HFFc6 (cell line): ENCODE measurements at regions not wholly inside any gene's neighbourhood (a gene's known extent, or its start where the extent isn't known, plus 50 kb on each side); places are given as distances from the start of the nearest gene placed in this dataset.

Source experiments
- DNase-seq: peaks from one replicate; pipeline ENCODE4 v3.0.0-alpha.2; 2018
- H3K27ac Mint-ChIP-seq: 2 replicates; pipeline ENCODE4 v1.8.0; 2020; ENCODE audit warnings: mild to moderate bottlenecking, mixed read lengths
- H3K27me3 Mint-ChIP-seq: 2 replicates; pipeline ENCODE4 v1.8.0; 2021; ENCODE audit warnings: mild to moderate bottlenecking, moderate library complexity, mixed read lengths; ENCODE audit not compliant: insufficient read depth
- H3K36me3 Mint-ChIP-seq: 2 replicates; pipeline ENCODE4 v1.8.0; 2021; ENCODE audit warnings: low read depth, mixed read lengths
- H3K4me1 Mint-ChIP-seq: 2 replicates; pipeline ENCODE4 v1.8.0; 2020; ENCODE audit warnings: low read depth, mixed read lengths
- H3K4me3 Mint-ChIP-seq: 2 replicates; pipeline ENCODE4 v1.8.0; 2020; ENCODE audit warnings: mild to moderate bottlenecking, moderate library complexity, mixed read lengths
- H3K9me3 Mint-ChIP-seq: 2 replicates; pipeline ENCODE4 v1.8.0; 2020; ENCODE audit warnings: mild to moderate bottlenecking, mixed read lengths
- CTCF ChIP-seq: fragments of 200-600 bp; sonication (generic); IDR thresholded peaks from 2 replicates; pipeline ENCODE4 v1.5.0; 2021; ENCODE audit warnings: antibody characterized with exemption, mild to moderate bottlenecking

DNA sequence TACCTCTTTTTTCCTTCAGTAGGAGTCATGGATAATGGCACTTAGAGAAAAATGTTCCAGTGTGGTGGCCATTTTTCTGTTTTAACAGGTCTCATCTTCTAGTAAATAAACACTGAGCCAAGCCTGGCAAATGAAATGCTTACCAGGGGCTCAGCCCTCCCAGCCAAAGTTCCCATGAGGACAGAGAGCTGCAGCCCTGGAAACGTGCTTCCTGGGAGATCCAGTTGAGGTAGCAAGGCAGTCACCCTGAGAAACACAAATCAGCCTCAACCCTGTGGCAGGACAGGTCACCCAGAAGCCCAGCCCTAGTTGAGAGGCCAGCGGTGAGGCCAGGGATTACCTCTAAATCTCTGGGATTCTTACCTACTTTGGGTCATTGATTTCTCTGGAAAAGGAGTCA is 140.1 kb downstream of the LNPK start:
- H3K4me1 Mint-ChIP-seq = peaks cover 4% of the 10 kb centered on the region; the same call in 1 of the 2 replicates
- no peak for DNase-seq
- TF ChIP-seq CTCF = no peak
- no peak overlapping the region for H3K4me3 Mint-ChIP-seq
- no peak overlapping the region for H3K27ac Mint-ChIP-seq
- H3K9me3 Mint-ChIP-seq = no peaks in the 10 kb centered on the region
- H3K36me3 Mint-ChIP-seq = peaks cover 2% of the 10 kb centered on the region
- peaks cover 10% of the 10 kb centered on the region for H3K27me3 Mint-ChIP-seq

- H3K4me1 Mint-ChIP-seq = peaks cover 28% of the 10 kb centered on the region
- peak overlapping the region; percentile 84 for H3K27ac Mint-ChIP-seq
- DNase-seq = peak; percentile 64
- H3K36me3 Mint-ChIP-seq = peaks cover 6% of the 10 kb centered on the region
- TF ChIP-seq CTCF = no peak
- H3K27me3 Mint-ChIP-seq = peaks cover 4% of the 10 kb centered on the region; the same call in 1 of the 2 replicates
- H3K4me3 Mint-ChIP-seq = peak overlapping the region; percentile 53
- H3K9me3 Mint-ChIP-seq = no peaks in the 10 kb centered on the region
Measured at GRCh38 chr2:175855794-175856453, 146.1 kb downstream of the LNPK start.

- Mint-ChIP-seq H3K9me3 (no peaks in the 10 kb centered on the region), H3K27ac (no peak overlapping the region), H3K4me1 (peaks cover 28% of the 10 kb centered on the region), H3K36me3 (peaks cover 6% of the 10 kb centered on the region), H3K4me3 (no peak overlapping the region), H3K27me3 (peaks cover 3% of the 10 kb centered on the region; the same call in 1 of the 2 replicates)
- no peak for DNase-seq
- no peak for TF ChIP-seq CTCF
Measured at GRCh38 chr2:175855236-175855635, 146.8 kb downstream of the LNPK start.

DNA sequence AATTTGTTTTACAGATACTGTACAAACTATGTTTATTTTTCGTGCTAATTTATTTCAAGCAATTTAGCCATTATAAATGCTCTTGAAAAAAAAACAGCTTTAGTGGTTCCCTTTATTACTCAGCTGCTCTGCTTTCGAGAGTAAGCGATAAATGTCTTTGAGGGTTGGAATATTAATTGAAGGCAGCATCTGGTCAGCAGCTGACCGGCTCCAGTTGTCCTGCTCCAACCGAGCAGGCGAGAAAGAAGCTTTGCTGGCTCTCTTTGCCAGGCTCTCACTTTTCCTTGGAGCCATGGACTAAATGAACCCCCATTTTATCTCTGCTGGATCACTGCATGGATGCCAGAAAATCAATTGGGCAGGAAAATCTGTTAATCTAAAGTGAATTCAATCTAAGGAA is 147.4 kb downstream of the LNPK start:
- no peaks in the 10 kb centered on the region for H3K9me3 Mint-ChIP-seq
- no peak for TF ChIP-seq CTCF
- DNase-seq = no peak
- no peak overlapping the region for H3K4me3 Mint-ChIP-seq
- peaks cover 28% of the 10 kb centered on the region for H3K4me1 Mint-ChIP-seq
- H3K27me3 Mint-ChIP-seq = 0 out of 2 replicates have a peak, but pooled peaks cover 3% of the 10 kb centered on the region
- no peak overlapping the region for H3K27ac Mint-ChIP-seq
- peaks cover 6% of the 10 kb centered on the region for H3K36me3 Mint-ChIP-seq

GRCh38 chr2:175854129-175854528 is 147.9 kb downstream of the LNPK start:
- Mint-ChIP-seq H3K36me3 (peaks cover 6% of the 10 kb centered on the region), H3K9me3 (no peaks in the 10 kb centered on the region), H3K27me3 (0 out of 2 replicates have a peak, but pooled peaks cover 3% of the 10 kb centered on the region), H3K4me3 (no peak overlapping the region), H3K27ac (no peak overlapping the region), H3K4me1 (peaks cover 28% of the 10 kb centered on the region)
- DNase-seq = no peak
- TF ChIP-seq CTCF = no peak

DNA sequence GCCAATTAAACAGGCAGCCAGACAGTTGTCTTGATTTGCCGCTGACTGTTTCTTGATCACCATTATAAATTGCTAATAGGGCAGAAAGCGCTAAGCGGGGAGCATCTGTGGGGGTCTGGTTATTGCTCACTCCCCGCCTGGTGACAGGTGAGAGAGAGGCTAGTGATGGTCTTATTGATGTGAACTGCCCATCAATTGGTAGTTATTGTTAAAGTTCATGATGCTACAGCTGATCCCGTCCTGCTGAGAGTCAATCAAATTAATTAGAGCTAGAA is 148.5 kb downstream of the LNPK start:
- Mint-ChIP-seq H3K9me3 (no peaks in the 10 kb centered on the region), H3K36me3 (peaks cover 6% of the 10 kb centered on the region), H3K27me3 (no peaks in the 10 kb centered on the region), H3K4me1 (peaks cover 28% of the 10 kb centered on the region), H3K27ac (no peak overlapping the region), H3K4me3 (no peak overlapping the region)
- no peak for DNase-seq
- no peak for TF ChIP-seq CTCF
